GM18520 (cell line): ENCODE measurements at regions not wholly inside any gene's neighbourhood (a gene's known extent, or its start where the extent isn't known, plus 50 kb on each side); places are given as distances from the start of the nearest gene placed in this dataset.
"Not testable (repeated sequence)": the region's sequence is repeated elsewhere in the genome, so short reads cannot be mapped to it uniquely, and the experiment has no call there.

ENCODE experiments used
- ATAC-seq: cut with Tn5 transposase; IDR thresholded peaks from one replicate; pipeline ENCODE4 v1.9.1; 2021; ENCODE audit not compliant: unreplicated experiment

DNA sequence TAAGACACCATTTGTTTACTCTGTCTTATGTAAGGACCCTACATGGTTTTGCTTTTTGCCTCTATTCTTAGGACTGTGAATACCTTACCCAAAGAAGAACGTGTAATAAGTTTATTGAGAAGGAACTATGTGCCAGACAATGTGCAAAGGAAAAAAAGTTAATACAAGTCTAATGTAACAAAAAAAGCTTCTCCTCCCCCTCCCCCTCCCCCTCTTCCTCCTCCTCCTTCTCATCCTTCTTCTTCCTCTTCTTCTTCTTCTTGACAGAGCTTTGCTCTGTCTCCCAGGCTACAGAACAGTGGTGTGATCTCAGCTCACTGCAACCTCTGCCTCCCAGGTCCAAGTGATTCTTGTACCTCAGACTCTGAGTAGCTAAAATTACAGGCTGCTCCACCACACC lies 50.9 kb upstream of the MITF start:
- no peak for ATAC-seq

GRCh38 chr3:69687641-69688040 lies 51.6 kb upstream of the MITF start:
- ATAC-seq = no peak

DNA sequence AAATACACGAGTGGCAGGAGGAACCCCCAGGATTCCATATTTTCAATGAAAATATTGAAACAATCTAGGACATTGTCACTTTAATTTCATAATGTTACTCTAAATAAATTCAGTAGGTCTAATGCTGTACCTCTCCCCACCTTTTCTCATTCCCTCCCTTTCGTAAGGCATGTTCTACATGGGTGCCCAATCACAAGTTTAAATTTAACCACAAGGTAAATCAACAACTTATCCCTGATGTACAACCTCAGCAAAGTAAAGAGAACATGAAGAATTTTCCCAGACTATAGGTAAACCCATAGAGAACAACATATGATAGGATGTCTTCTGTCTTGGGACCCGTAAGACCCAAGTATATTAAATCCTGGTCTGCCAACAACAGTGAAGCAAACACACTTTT lies 53.2 kb upstream of the MITF start:
- no peak for ATAC-seq

DNA sequence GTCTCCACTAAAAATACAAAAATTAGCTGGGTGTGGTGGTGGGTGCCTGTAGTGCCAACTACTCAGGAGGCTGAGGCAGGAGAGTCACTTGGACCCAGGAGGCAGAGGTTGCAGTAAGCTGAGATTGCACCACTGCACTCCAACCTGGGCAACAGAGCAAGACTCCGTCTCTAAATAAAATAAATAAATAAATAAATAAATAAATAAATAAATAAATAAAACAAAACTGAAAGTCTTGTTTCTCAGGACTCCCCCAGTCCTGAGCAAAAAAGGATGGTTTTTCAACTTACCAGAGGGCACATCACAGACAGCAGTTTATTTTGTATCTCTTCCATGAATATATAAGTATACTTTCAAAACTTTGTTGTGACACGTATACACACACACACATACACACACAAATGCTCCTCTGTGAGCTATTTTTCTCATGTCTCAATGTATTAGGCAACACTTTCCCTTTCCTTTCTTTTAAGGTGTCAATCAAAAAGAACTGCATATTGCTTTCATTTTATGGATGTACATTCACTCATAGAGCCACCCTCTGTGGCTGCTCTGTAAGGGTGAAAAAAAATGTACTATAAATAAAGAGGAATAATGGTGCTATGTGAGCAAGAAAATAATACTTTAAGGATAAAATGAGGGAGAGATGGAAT lies 54.8 kb upstream of the MITF start:
- no peak for ATAC-seq

- ATAC-seq = no peak
Measured at GRCh38 chr3:69683082-69683806, 56.0 kb upstream of the MITF start.

GRCh38 chr3:69677456-69677855 lies 61.8 kb upstream of the MITF start:
- not testable (repeated sequence) for ATAC-seq

- ATAC-seq = no peak
Measured at GRCh38 chr3:69675786-69676530, 63.3 kb upstream of the MITF start.

GRCh38 chr3:69674752-69675151 lies 64.5 kb upstream of the MITF start:
- no peak for ATAC-seq

GRCh38 chr3:69671082-69671952 lies 67.9 kb upstream of the MITF start:
- no peak for ATAC-seq

- no peak for ATAC-seq
Measured at GRCh38 chr3:69669070-69669469, 70.2 kb upstream of the MITF start.

- no peak for ATAC-seq
Measured at GRCh38 chr3:69665026-69665737, 74.1 kb upstream of the MITF start.

GRCh38 chr3:69660631-69661030 lies 78.6 kb upstream of the MITF start:
- ATAC-seq = no peak

- ATAC-seq = no peak
Measured at GRCh38 chr3:69659180-69659910, 79.9 kb upstream of the MITF start.

DNA sequence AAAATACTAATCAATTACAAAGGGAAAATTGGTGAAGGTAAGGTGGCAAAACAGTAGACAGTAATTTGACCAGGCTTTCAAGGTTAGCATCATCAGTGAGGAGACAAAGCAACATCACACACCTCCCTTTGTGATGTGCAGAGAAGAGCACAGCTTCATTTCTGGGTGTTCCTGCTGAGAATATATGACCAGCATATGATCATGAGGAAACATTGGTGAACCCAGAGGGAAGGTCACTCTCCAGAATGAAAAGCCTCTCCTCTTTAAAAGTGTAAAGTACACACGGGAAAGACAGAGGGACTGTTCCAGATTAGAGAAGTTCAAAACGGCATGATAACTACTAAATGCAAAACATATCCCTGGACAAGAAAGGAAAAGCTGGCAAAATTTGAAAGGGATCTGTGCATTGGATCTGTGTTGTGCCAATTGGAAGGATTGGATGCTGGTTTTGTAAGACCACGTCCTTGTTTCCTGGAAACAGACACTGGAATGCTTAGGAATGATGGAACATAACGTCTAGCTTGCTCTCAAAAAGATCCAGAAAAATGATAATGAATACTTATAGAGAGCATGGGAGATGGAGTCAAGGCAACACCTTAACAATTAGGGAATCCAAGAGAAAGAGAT lies 80.6 kb upstream of the MITF start:
- ATAC-seq = no peak

- not testable (repeated sequence) for ATAC-seq
Measured at GRCh38 chr3:69657030-69657429, 82.2 kb upstream of the MITF start.

DNA sequence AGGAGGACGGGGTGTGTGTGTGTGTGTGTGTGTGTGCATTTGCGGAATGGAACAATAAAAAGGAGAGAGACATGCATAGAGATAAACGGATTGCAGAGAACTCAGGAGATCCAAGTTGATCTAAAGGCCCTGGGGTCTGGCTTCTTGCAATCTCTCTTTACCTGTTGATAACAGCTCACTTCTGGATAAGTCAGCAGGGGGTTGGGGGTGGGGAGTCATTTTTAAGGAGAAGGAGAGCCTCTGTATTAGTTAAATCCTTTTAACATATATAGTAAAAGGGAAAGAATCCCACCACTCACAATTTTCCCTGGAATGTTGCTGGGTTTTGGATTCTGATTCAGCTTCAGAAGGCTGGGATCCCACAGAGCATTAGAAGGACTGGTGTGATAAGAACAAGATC lies 87.5 kb upstream of the MITF start:
- ATAC-seq = no peak

DNA sequence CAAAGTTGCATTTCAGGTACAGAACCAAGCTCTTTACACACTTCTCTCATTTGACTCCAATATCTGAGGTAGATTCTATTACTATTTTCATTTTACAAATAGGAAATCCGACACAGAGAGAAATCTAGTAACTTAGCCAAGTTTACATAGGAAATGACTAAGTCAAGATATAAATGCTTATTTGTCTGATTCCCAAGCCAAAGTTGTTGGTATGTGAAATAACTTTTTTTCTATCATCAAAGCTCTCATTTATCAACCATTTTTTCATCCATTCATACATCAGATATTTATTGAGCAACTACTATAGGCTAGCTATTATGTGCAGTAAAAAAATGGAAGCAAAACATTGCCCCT lies 89.2 kb upstream of the MITF start:
- no peak for ATAC-seq

- no peak for ATAC-seq
Measured at GRCh38 chr3:69649120-69650065, 89.9 kb upstream of the MITF start.
